ENCODE measurements at regions not wholly inside any gene's neighbourhood (a gene's known extent, or its start where the extent isn't known, plus 50 kb on each side); places are given as distances from the start of the nearest gene placed in this dataset.

- Mint-ChIP-seq H3K36me3 (no peaks in the 10 kb centered on the region), H3K27me3 (peaks cover 7% of the 10 kb centered on the region), H3K4me3 (no peak overlapping the region), H3K9me3 (no peaks in the 10 kb centered on the region), H3K4me1 (ENCODE audit: unreplicated experiment) (no peaks in the 10 kb centered on the region), H3K27ac (no peak overlapping the region)
- TF ChIP-seq CTCF (conservative IDR thresholded peaks at IDR 0.05), result no peak
- no peak for DNase-seq (ENCODE audit: extremely low spot score, unreplicated experiment)
Measured at GRCh38 chr2:219939647-219940046, 312.2 kb downstream of the SLC4A3 start.

GRCh38 chr2:219944866-219945265, 317.4 kb downstream of the SLC4A3 start:
- DNase-seq (ENCODE audit: extremely low spot score, unreplicated experiment), result no peak
- peaks cover 6% of the 10 kb centered on the region for H3K27me3 Mint-ChIP-seq
- no peak overlapping the region for H3K27ac Mint-ChIP-seq
- H3K9me3 Mint-ChIP-seq, result no peaks in the 10 kb centered on the region
- no peak overlapping the region for H3K4me3 Mint-ChIP-seq
- no peaks in the 10 kb centered on the region for H3K36me3 Mint-ChIP-seq
- no peaks in the 10 kb centered on the region for H3K4me1 Mint-ChIP-seq (ENCODE audit: unreplicated experiment)
- no peak for TF ChIP-seq CTCF (conservative IDR thresholded peaks at IDR 0.05)

- H3K9me3 Mint-ChIP-seq, result no peaks in the 10 kb centered on the region
Measured at GRCh38 chr2:219946021-219946420, 318.6 kb downstream of the SLC4A3 start.

GRCh38 chr2:219946529-219946928, 319.1 kb downstream of the SLC4A3 start:
- H3K4me1 Mint-ChIP-seq (ENCODE audit: unreplicated experiment), result no peaks in the 10 kb centered on the region
- H3K9me3 Mint-ChIP-seq, result no peaks in the 10 kb centered on the region
- no peak for DNase-seq (ENCODE audit: extremely low spot score, unreplicated experiment)
- H3K36me3 Mint-ChIP-seq, result no peaks in the 10 kb centered on the region
- H3K4me3 Mint-ChIP-seq, result no peak overlapping the region
- no peak overlapping the region for H3K27ac Mint-ChIP-seq
- peaks cover 3% of the 10 kb centered on the region for H3K27me3 Mint-ChIP-seq
- TF ChIP-seq CTCF (conservative IDR thresholded peaks at IDR 0.05), result no peak

More at GRCh38 chr2:219946021-219946420, 318.6 kb downstream of the SLC4A3 start:
- no peaks in the 10 kb centered on the region for H3K36me3 Mint-ChIP-seq
- no peak overlapping the region for H3K27ac Mint-ChIP-seq
- no peak overlapping the region for H3K4me3 Mint-ChIP-seq
- no peak for DNase-seq (ENCODE audit: extremely low spot score, unreplicated experiment)
- no peak for TF ChIP-seq CTCF (conservative IDR thresholded peaks at IDR 0.05)
- H3K4me1 Mint-ChIP-seq (ENCODE audit: unreplicated experiment), result no peaks in the 10 kb centered on the region
- peaks cover 3% of the 10 kb centered on the region for H3K27me3 Mint-ChIP-seq

GRCh38 chr2:219947575-219947974, 320.1 kb downstream of the SLC4A3 start:
- H3K27me3 Mint-ChIP-seq, result peaks cover 3% of the 10 kb centered on the region
- no peaks in the 10 kb centered on the region for H3K36me3 Mint-ChIP-seq
- no peak for DNase-seq (ENCODE audit: extremely low spot score, unreplicated experiment)
- no peak for TF ChIP-seq CTCF (conservative IDR thresholded peaks at IDR 0.05)
- no peak overlapping the region for H3K27ac Mint-ChIP-seq
- no peak overlapping the region for H3K4me3 Mint-ChIP-seq
- H3K4me1 Mint-ChIP-seq (ENCODE audit: unreplicated experiment), result no peaks in the 10 kb centered on the region
- no peaks in the 10 kb centered on the region for H3K9me3 Mint-ChIP-seq

- Mint-ChIP-seq H3K27me3 (peaks cover 3% of the 10 kb centered on the region), H3K9me3 (no peaks in the 10 kb centered on the region), H3K27ac (no peak overlapping the region), H3K4me1 (ENCODE audit: unreplicated experiment) (no peaks in the 10 kb centered on the region), H3K36me3 (no peaks in the 10 kb centered on the region), H3K4me3 (no peak overlapping the region)
- no peak for DNase-seq (ENCODE audit: extremely low spot score, unreplicated experiment)
- no peak for TF ChIP-seq CTCF (conservative IDR thresholded peaks at IDR 0.05)
Measured at GRCh38 chr2:219949053-219949452, 321.6 kb downstream of the SLC4A3 start.
